ENCODE measurements at regions not wholly inside any gene's neighbourhood (a gene's known extent, or its start where the extent isn't known, plus 50 kb on each side); places are given as distances from the start of the nearest gene placed in this dataset.

DNA sequence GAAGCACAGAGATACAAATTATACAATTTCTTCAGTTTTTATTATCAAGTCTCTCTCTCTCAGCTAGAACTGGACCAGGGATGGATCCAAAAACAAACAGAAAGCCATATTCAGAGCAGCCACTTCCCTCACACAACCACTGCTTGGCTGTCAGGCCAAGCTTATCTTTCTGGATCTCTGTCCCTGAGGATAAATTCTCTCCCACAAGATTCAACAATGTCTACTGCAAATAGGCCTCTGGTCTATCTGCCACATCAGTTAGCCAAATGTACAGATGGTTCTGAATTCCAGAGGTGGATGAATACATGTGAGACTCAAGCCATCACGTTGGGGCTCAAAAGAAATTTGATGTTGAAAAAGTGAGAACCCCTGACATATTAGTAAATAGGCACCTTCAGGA is 350.9 kb downstream of the LTN1 start:
- no peaks in the 10 kb centered on the region for H3K27me3 Mint-ChIP-seq (ENCODE audit: insufficient read depth, unreplicated experiment)
- TF ChIP-seq, protein P1, sequence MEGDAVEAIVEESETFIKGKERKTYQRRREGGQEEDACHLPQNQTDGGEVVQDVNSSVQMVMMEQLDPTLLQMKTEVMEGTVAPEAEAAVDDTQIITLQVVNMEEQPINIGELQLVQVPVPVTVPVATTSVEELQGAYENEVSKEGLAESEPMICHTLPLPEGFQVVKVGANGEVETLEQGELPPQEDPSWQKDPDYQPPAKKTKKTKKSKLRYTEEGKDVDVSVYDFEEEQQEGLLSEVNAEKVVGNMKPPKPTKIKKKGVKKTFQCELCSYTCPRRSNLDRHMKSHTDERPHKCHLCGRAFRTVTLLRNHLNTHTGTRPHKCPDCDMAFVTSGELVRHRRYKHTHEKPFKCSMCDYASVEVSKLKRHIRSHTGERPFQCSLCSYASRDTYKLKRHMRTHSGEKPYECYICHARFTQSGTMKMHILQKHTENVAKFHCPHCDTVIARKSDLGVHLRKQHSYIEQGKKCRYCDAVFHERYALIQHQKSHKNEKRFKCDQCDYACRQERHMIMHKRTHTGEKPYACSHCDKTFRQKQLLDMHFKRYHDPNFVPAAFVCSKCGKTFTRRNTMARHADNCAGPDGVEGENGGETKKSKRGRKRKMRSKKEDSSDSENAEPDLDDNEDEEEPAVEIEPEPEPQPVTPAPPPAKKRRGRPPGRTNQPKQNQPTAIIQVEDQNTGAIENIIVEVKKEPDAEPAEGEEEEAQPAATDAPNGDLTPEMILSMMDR (IDR thresholded peaks at IDR 0.05; ENCODE audit: insufficient read depth in 1 of 2, low read depth in 1 of 2, low read length in 1 of 2, severe bottlenecking in 1 of 2, unreplicated experiment in 1 of 2): no peak
- H3K4me1 Mint-ChIP-seq (ENCODE audit: low read depth, unreplicated experiment): no peaks in the 10 kb centered on the region
- no TSS peak for BruUV-seq (replicated peaks)
- no peaks in the 10 kb centered on the region for H3K36me3 Mint-ChIP-seq (ENCODE audit: insufficient read depth, unreplicated experiment)
- no peak overlapping the region for H3K4me3 Mint-ChIP-seq (ENCODE audit: unreplicated experiment)
- no peak for DNase-seq
- peaks cover 23% of the 10 kb centered on the region for H3K9me3 Mint-ChIP-seq (ENCODE audit: unreplicated experiment)
- no peaks in the 10 kb centered on the region for H3K27me3 ChIP-seq (replicated peaks; ENCODE audit: control insufficient read depth, insufficient read depth, low read length)
- ChIA-PET POLR2A (no interaction called here), CTCF (interaction anchor here (1.2 kb wide), 1 partner anchor 125 kb away, joined by 3 read pairs; no protein-coding TSS in a partner anchor)
- no peaks in the 10 kb centered on the region for H3K9me3 ChIP-seq
- no peaks in the 10 kb centered on the region for H3K4me1 ChIP-seq
- no peak overlapping the region for H3K4me3 ChIP-seq (ENCODE audit: low read depth, low read length)
- H3K27ac Mint-ChIP-seq (ENCODE audit: unreplicated experiment): no peak overlapping the region
- no peaks in the 10 kb centered on the region for H3K36me3 ChIP-seq (ENCODE audit: control insufficient read depth, insufficient read depth, low read length)
- intact Hi-C loops (cut with micrococcal nuclease; ENCODE audit: unreplicated experiment): no loop called here

DNA sequence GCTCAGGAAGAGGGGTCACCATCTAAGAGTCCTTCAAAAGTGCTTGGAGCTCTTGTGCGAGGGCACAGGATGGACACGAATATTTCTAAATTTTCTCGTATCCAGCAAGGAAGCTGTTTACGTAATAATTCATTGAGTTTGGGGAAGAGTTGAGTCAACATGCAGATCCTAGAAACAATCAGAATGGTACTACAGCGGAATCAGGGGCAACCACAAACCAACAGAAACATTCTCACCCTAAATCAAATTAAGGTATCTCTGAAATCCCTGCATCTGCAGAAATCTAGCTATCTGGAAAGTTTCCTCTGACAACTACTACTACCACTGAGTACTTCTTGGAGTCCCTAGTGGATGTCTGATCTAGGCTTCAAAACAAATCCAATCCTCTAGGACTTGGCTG is 352.4 kb downstream of the LTN1 start:
- POLR2A ChIA-PET: no interaction called here
- BruUV-seq (replicated peaks): no TSS peak
- CTCF ChIA-PET: no interaction called here

GRCh38 chr21:28639737-28640136 is 352.9 kb downstream of the LTN1 start:
- Histone ChIP-seq H3K4me3 (ENCODE audit: low read depth, low read length) (no peak overlapping the region), H3K4me1 (no peaks in the 10 kb centered on the region), H3K9me3 (no peaks in the 10 kb centered on the region), H3K27me3 (replicated peaks; ENCODE audit: control insufficient read depth, insufficient read depth, low read length) (no peaks in the 10 kb centered on the region), H3K36me3 (ENCODE audit: control insufficient read depth, insufficient read depth, low read length) (no peaks in the 10 kb centered on the region)
- H3K27ac Mint-ChIP-seq (ENCODE audit: unreplicated experiment): no peak overlapping the region
- POLR2A ChIA-PET: no interaction called here
- H3K27me3 Mint-ChIP-seq (ENCODE audit: insufficient read depth, unreplicated experiment): no peaks in the 10 kb centered on the region
- peaks cover 23% of the 10 kb centered on the region for H3K9me3 Mint-ChIP-seq (ENCODE audit: unreplicated experiment)
- no peak for DNase-seq
- intact Hi-C loops (cut with micrococcal nuclease; ENCODE audit: unreplicated experiment): no loop called here
- BruUV-seq (replicated peaks): no TSS peak
- H3K4me3 Mint-ChIP-seq (ENCODE audit: unreplicated experiment): no peak overlapping the region
- TF ChIP-seq, protein P1 (IDR thresholded peaks at IDR 0.05; ENCODE audit: insufficient read depth in 1 of 2, low read depth in 1 of 2, low read length in 1 of 2, severe bottlenecking in 1 of 2, unreplicated experiment in 1 of 2): no peak
- H3K4me1 Mint-ChIP-seq (ENCODE audit: low read depth, unreplicated experiment): no peaks in the 10 kb centered on the region
- no peaks in the 10 kb centered on the region for H3K36me3 Mint-ChIP-seq (ENCODE audit: insufficient read depth, unreplicated experiment)
- CTCF ChIA-PET: no interaction called here

More for the DNA sequence above, 352.4 kb downstream of the LTN1 start:
- no peaks in the 10 kb centered on the region for H3K9me3 ChIP-seq
- TF ChIP-seq, protein P1 (IDR thresholded peaks at IDR 0.05; ENCODE audit: insufficient read depth in 1 of 2, low read depth in 1 of 2, low read length in 1 of 2, severe bottlenecking in 1 of 2, unreplicated experiment in 1 of 2): no peak
- H3K4me1 ChIP-seq: no peaks in the 10 kb centered on the region
- H3K4me3 ChIP-seq (ENCODE audit: low read depth, low read length): no peak overlapping the region
- H3K27me3 ChIP-seq (replicated peaks; ENCODE audit: control insufficient read depth, insufficient read depth, low read length): no peaks in the 10 kb centered on the region
- Mint-ChIP-seq H3K27me3 (ENCODE audit: insufficient read depth, unreplicated experiment) (no peaks in the 10 kb centered on the region), H3K4me3 (ENCODE audit: unreplicated experiment) (no peak overlapping the region), H3K27ac (ENCODE audit: unreplicated experiment) (no peak overlapping the region), H3K36me3 (ENCODE audit: insufficient read depth, unreplicated experiment) (no peaks in the 10 kb centered on the region), H3K4me1 (ENCODE audit: low read depth, unreplicated experiment) (no peaks in the 10 kb centered on the region), H3K9me3 (ENCODE audit: unreplicated experiment) (peaks cover 23% of the 10 kb centered on the region)
- no peak for DNase-seq
- intact Hi-C loops (cut with micrococcal nuclease; ENCODE audit: unreplicated experiment): no loop called here
- no peaks in the 10 kb centered on the region for H3K36me3 ChIP-seq (ENCODE audit: control insufficient read depth, insufficient read depth, low read length)

Measured in Caco-2 (cell line).